GM23248 (cell line): ENCODE measurements at regions not wholly inside any gene's neighbourhood (a gene's known extent, or its start where the extent isn't known, plus 50 kb on each side); places are given as distances from the start of the nearest gene placed in this dataset.

Experiments
- DNase-seq: peaks from one replicate; pipeline ENCODE4 v3.0.0-alpha.2; 2015
- H2AFZ ChIP-seq: fragments of 200-600 bp; sonication (generic); 2 replicates; pipeline ENCODE4 v1.6.1; 2016; ENCODE audit warnings: antibody characterized with exemption
- H3F3A ChIP-seq: fragments of 200-600 bp; sonication (generic); 2 replicates; pipeline ENCODE4 v1.6.1; 2016; ENCODE audit warnings: mild to moderate bottlenecking, antibody characterized with exemption, mixed run types; ENCODE audit not compliant: insufficient read depth
- H3K27ac ChIP-seq: fragments of 200-600 bp; sonication (generic); 2 replicates; pipeline ENCODE4 v1.5.1; 2016; ENCODE audit warnings: mild to moderate bottlenecking
- H3K27me3 ChIP-seq: fragments of 200-600 bp; sonication (generic); replicated peaks from 2 replicates; pipeline ENCODE4 v1.6.1; 2016; ENCODE audit warnings: mild to moderate bottlenecking; ENCODE audit not compliant: insufficient read depth
- H3K36me3 ChIP-seq: fragments of 200-600 bp; sonication (generic); 2 replicates; pipeline ENCODE4 v1.6.1; 2016; ENCODE audit warnings: low read depth, mild to moderate bottlenecking
- H3K4me1 ChIP-seq: fragments of 200-600 bp; sonication (generic); 2 replicates; pipeline ENCODE4 v1.6.1; 2016; ENCODE audit warnings: mild to moderate bottlenecking; ENCODE audit not compliant: insufficient read depth
- H3K4me2 ChIP-seq: fragments of 200-600 bp; sonication (generic); one replicate; pipeline ENCODE4 v1.6.1; 2016; ENCODE audit warnings: mild to moderate bottlenecking; ENCODE audit not compliant: unreplicated experiment
- H3K4me3 ChIP-seq: fragments of 200-600 bp; sonication (generic); 2 replicates; pipeline ENCODE4 v1.5.1; 2016; ENCODE audit warnings: mild to moderate bottlenecking
- H3K79me2 ChIP-seq: fragments of 200-600 bp; sonication (generic); 2 replicates; pipeline ENCODE4 v1.6.1; 2016; ENCODE audit warnings: mild to moderate bottlenecking; ENCODE audit not compliant: insufficient read depth
- H3K9ac ChIP-seq: fragments of 200-600 bp; sonication (generic); 2 replicates; pipeline ENCODE4 v1.6.1; 2016; ENCODE audit warnings: mild to moderate bottlenecking
- H3K9me2 ChIP-seq: fragments of 200-600 bp; sonication (generic); 2 replicates; pipeline ENCODE4 v1.6.1; 2016; ENCODE audit warnings: mixed run types, mild to moderate bottlenecking, moderate library complexity; ENCODE audit not compliant: insufficient read depth
- H3K9me3 ChIP-seq: fragments of 200-600 bp; sonication (generic); one replicate; pipeline ENCODE4 v1.6.1; 2017; ENCODE audit warnings: low read depth
- H4K20me1 ChIP-seq: fragments of 200-600 bp; sonication (generic); 2 replicates; pipeline ENCODE4 v1.6.0; 2016; ENCODE audit not compliant: insufficient read depth
- EZH2 ChIP-seq: fragments of 200-600 bp; sonication (generic); IDR thresholded peaks from 2 replicates; pipeline ENCODE4 v1.6.1; 2018; ENCODE audit warnings: antibody characterized with exemption, mild to moderate bottlenecking; ENCODE audit not compliant: insufficient read depth, poor library complexity, severe bottlenecking
- EZH2phosphoT487 ChIP-seq: fragments of 200-600 bp; sonication (generic); IDR thresholded peaks from 2 replicates; pipeline ENCODE4 v1.6.1; 2018; ENCODE audit warnings: antibody characterized with exemption, moderate library complexity, mild to moderate bottlenecking, low read depth; ENCODE audit not compliant: insufficient read depth
- WGBS, 2 experiments: methylation state at CpG; one replicate each; pipeline ENCODE4 v1.1.6; 2015 to 2017; ENCODE audit warnings: low lambda C conversion rate in 2 of 2, low coverage in 1 of 2; ENCODE audit errors: missing lambda C conversion rate in 2 of 2; 5-methylcytosine and 5-hydroxymethylcytosine counted together
- in situ Hi-C: fragments of 300-500 bp; cut with MboI; formaldehyde crosslinking; loops from 2 replicates; pipeline ENCODE4 v1.15.0; 2020

GRCh38 chr2:5908071-5908470 lies 215.9 kb downstream of the SOX11 start:
- Histone ChIP-seq H3K9ac (no peak overlapping the region), H3K36me3 (no peaks in the 10 kb centered on the region), H3F3A (no peaks in the 10 kb centered on the region), H3K4me1 (no peaks in the 10 kb centered on the region), H3K79me2 (no peaks in the 10 kb centered on the region), H3K9me3 (no peaks in the 10 kb centered on the region), H3K27ac (no peak overlapping the region), H3K9me2 (no peaks in the 10 kb centered on the region), H3K4me3 (no peak overlapping the region), H2AFZ (no peak overlapping the region), H4K20me1 (no peaks in the 10 kb centered on the region), H3K27me3 (no peaks in the 10 kb centered on the region), H3K4me2 (no peak overlapping the region)
- in situ Hi-C loops: no loop called here
- no peak for DNase-seq
- TF ChIP-seq EZH2phosphoT487 (no peak), EZH2 (no peak)
- 30 to 36% methylated on average over 2 of the region's 2 CpGs for WGBS, 2 experiments

- no peak overlapping the region for H3K4me2 ChIP-seq
These were observed 219.5 kb downstream of the SOX11 start for GRCh38 chr2:5911718-5912117.

GRCh38 chr2:5913711-5914395 lies 221.7 kb downstream of the SOX11 start:
- no peaks in the 10 kb centered on the region for H3K4me1 ChIP-seq
- no peak overlapping the region for H3K9ac ChIP-seq
- H3K9me3 ChIP-seq: no peaks in the 10 kb centered on the region
- H3K4me2 ChIP-seq: no peak overlapping the region
- H3K9me2 ChIP-seq: no peaks in the 10 kb centered on the region
- in situ Hi-C loops: no loop called here
- TF ChIP-seq EZH2phosphoT487 (no peak), EZH2 (no peak)
- no peaks in the 10 kb centered on the region for H3K36me3 ChIP-seq
- no peaks in the 10 kb centered on the region for H4K20me1 ChIP-seq
- DNase-seq: no peak
- H3K27ac ChIP-seq: no peak overlapping the region
- no peaks in the 10 kb centered on the region for H3K27me3 ChIP-seq
- H2AFZ ChIP-seq: no peak overlapping the region
- 67 to 71% methylated on average over 9 of the region's 9 CpGs for WGBS, 2 experiments
- no peaks in the 10 kb centered on the region for H3K79me2 ChIP-seq
- no peaks in the 10 kb centered on the region for H3F3A ChIP-seq
- H3K4me3 ChIP-seq: no peak overlapping the region

More at GRCh38 chr2:5911718-5912117, 219.5 kb downstream of the SOX11 start:
- Histone ChIP-seq H3K27me3 (no peaks in the 10 kb centered on the region), H3F3A (no peaks in the 10 kb centered on the region), H4K20me1 (no peaks in the 10 kb centered on the region), H2AFZ (no peak overlapping the region), H3K4me1 (no peaks in the 10 kb centered on the region), H3K36me3 (no peaks in the 10 kb centered on the region), H3K79me2 (no peaks in the 10 kb centered on the region), H3K4me3 (no peak overlapping the region), H3K27ac (no peak overlapping the region), H3K9me3 (no peaks in the 10 kb centered on the region), H3K9me2 (no peaks in the 10 kb centered on the region), H3K9ac (no peak overlapping the region)
- no peak for DNase-seq
- 1 to 2% methylated on average over 3 of the region's 3 CpGs for WGBS, 2 experiments
- in situ Hi-C loops: no loop called here
- TF ChIP-seq EZH2phosphoT487: no peak
- no peak for TF ChIP-seq EZH2

- H3K4me2 ChIP-seq: no peak overlapping the region
- no peak overlapping the region for H2AFZ ChIP-seq
- no peak for TF ChIP-seq EZH2
- no peak for TF ChIP-seq EZH2phosphoT487
- in situ Hi-C loops: no loop called here
- H3F3A ChIP-seq: no peaks in the 10 kb centered on the region
- DNase-seq: peak; percentile 3
- no peaks in the 10 kb centered on the region for H3K27me3 ChIP-seq
- H3K27ac ChIP-seq: no peak overlapping the region
- H3K9ac ChIP-seq: no peak overlapping the region
- H3K4me1 ChIP-seq: no peaks in the 10 kb centered on the region
- H4K20me1 ChIP-seq: no peaks in the 10 kb centered on the region
- H3K79me2 ChIP-seq: no peaks in the 10 kb centered on the region
- H3K9me3 ChIP-seq: no peaks in the 10 kb centered on the region
- no peaks in the 10 kb centered on the region for H3K36me3 ChIP-seq
- H3K4me3 ChIP-seq: no peak overlapping the region
- 8 to 12% methylated on average over 7 of the region's 7 CpGs for WGBS, 2 experiments
- H3K9me2 ChIP-seq: no peaks in the 10 kb centered on the region
These were observed 222.8 kb downstream of the SOX11 start for GRCh38 chr2:5914811-5915611.
